Loucy (cell line): ENCODE measurements at regions not wholly inside any gene's neighbourhood (a gene's known extent, or its start where the extent isn't known, plus 50 kb on each side); places are given as distances from the start of the nearest gene placed in this dataset.

Experiments
- H2AFZ ChIP-seq: fragments of 200-600 bp; sonication (generic); 2 replicates; pipeline ENCODE4 v1.6.0; 2016; ENCODE audit warnings: antibody characterized with exemption, mild to moderate bottlenecking, low read length, moderate library complexity
- H3F3A ChIP-seq: fragments of 200-600 bp; 2 replicates; pipeline ENCODE4 v1.6.0; 2016; ENCODE audit warnings: antibody characterized with exemption, low read depth, mild to moderate bottlenecking
- H3K27me3 ChIP-seq: fragments of 200-600 bp; sonication (generic); 2 replicates; pipeline ENCODE4 v1.6.1; 2014; ENCODE audit warnings: low read length, mild to moderate bottlenecking; ENCODE audit not compliant: insufficient read depth, poor library complexity, severe bottlenecking
- H3K36me3 ChIP-seq: fragments of 200-600 bp; sonication (generic); 2 replicates; pipeline ENCODE4 v1.6.1; 2016; ENCODE audit warnings: low read length; ENCODE audit not compliant: insufficient read depth
- H3K4me1 ChIP-seq: fragments of 200-600 bp; sonication (generic); 2 replicates; pipeline ENCODE4 v1.5.1; 2014; ENCODE audit warnings: low read length, mild to moderate bottlenecking; ENCODE audit not compliant: insufficient read depth, poor library complexity, severe bottlenecking
- H3K4me2 ChIP-seq: fragments of 200-600 bp; sonication (generic); 2 replicates; pipeline ENCODE4 v1.6.0; 2014; ENCODE audit warnings: antibody characterized with exemption, low read length, low read depth, mild to moderate bottlenecking; ENCODE audit not compliant: poor library complexity, severe bottlenecking
- H3K4me3 ChIP-seq: fragments of 200-600 bp; sonication (generic); 2 replicates; pipeline ENCODE4 v1.5.1; 2014; ENCODE audit warnings: low read length, mild to moderate bottlenecking, mixed read lengths; ENCODE audit not compliant: poor library complexity, severe bottlenecking
- H3K79me2 ChIP-seq: fragments of 200-600 bp; sonication (generic); 2 replicates; pipeline ENCODE4 v1.6.1; 2014; ENCODE audit warnings: low read length; ENCODE audit not compliant: insufficient read depth
- H3K9ac ChIP-seq: fragments of 200-600 bp; sonication (generic); 2 replicates; pipeline ENCODE4 v1.6.0; 2014; ENCODE audit warnings: mild to moderate bottlenecking, low read depth, low read length, moderate library complexity; ENCODE audit not compliant: poor library complexity, severe bottlenecking
- H3K9me2 ChIP-seq: fragments of 200-600 bp; sonication (generic); replicated peaks from 2 replicates; pipeline ENCODE4 v1.6.1; 2016; ENCODE audit warnings: low read depth, low read length, mixed read lengths
- H3K9me3 ChIP-seq: fragments of 200-600 bp; sonication (generic); 2 replicates; pipeline ENCODE4 v1.6.1; 2014; ENCODE audit warnings: mild to moderate bottlenecking, antibody characterized with exemption, low read length, low read depth; ENCODE audit not compliant: insufficient read depth
- H4K20me1 ChIP-seq: fragments of 200-600 bp; sonication (generic); 2 replicates; pipeline ENCODE4 v1.6.0; 2014; ENCODE audit warnings: antibody characterized with exemption, low read length, mild to moderate bottlenecking; ENCODE audit not compliant: insufficient read depth, poor library complexity, severe bottlenecking
- CTCF ChIP-seq: fragments of 200-600 bp; sonication (generic); conservative IDR thresholded peaks from 2 replicates; pipeline ENCODE4 v1.5.1; 2014; ENCODE audit warnings: mild to moderate bottlenecking, antibody characterized with exemption, low read length
- EZH2phosphoT487 ChIP-seq: fragments of 200-600 bp; IDR thresholded peaks from 2 replicates; pipeline ENCODE4 v1.6.1; 2018; ENCODE audit warnings: antibody characterized with exemption, mild to moderate bottlenecking, moderate library complexity, borderline replicate concordance

- Histone ChIP-seq H3K79me2 (no peaks in the 10 kb centered on the region), H4K20me1 (no peaks in the 10 kb centered on the region), H3K4me3 (no peak overlapping the region), H3K9ac (no peak overlapping the region), H3F3A (no peaks in the 10 kb centered on the region), H3K9me2 (no peaks in the 10 kb centered on the region), H3K36me3 (no peaks in the 10 kb centered on the region), H3K9me3 (no peaks in the 10 kb centered on the region), H3K27me3 (no peaks in the 10 kb centered on the region), H3K4me2 (no peak overlapping the region), H2AFZ (no peak overlapping the region), H3K4me1 (no peaks in the 10 kb centered on the region)
- TF ChIP-seq EZH2phosphoT487 (no peak), CTCF (no peak)
These were observed 230.9 kb downstream of the BTG1 start for GRCh38 chr12:91914701-91915100.

- no peak overlapping the region for H3K4me2 ChIP-seq
- TF ChIP-seq CTCF (no peak), EZH2phosphoT487 (no peak)
These were observed 232.0 kb downstream of the BTG1 start for GRCh38 chr12:91913651-91914050.

GRCh38 chr12:91913124-91913523 lies 232.5 kb downstream of the BTG1 start:
- H3K36me3 ChIP-seq: no peaks in the 10 kb centered on the region
- no peaks in the 10 kb centered on the region for H3K27me3 ChIP-seq
- no peaks in the 10 kb centered on the region for H3K9me2 ChIP-seq
- no peak overlapping the region for H3K4me2 ChIP-seq
- H3K4me3 ChIP-seq: no peak overlapping the region
- H3K79me2 ChIP-seq: no peaks in the 10 kb centered on the region
- TF ChIP-seq EZH2phosphoT487 (no peak), CTCF (no peak)
- H3K4me1 ChIP-seq: no peaks in the 10 kb centered on the region
- no peaks in the 10 kb centered on the region for H3K9me3 ChIP-seq
- no peak overlapping the region for H3K9ac ChIP-seq
- no peaks in the 10 kb centered on the region for H4K20me1 ChIP-seq
- H2AFZ ChIP-seq: no peak overlapping the region
- H3F3A ChIP-seq: no peaks in the 10 kb centered on the region

More at GRCh38 chr12:91913651-91914050, 232.0 kb downstream of the BTG1 start:
- Histone ChIP-seq H4K20me1 (no peaks in the 10 kb centered on the region), H3K27me3 (no peaks in the 10 kb centered on the region), H3F3A (no peaks in the 10 kb centered on the region), H3K9me2 (no peaks in the 10 kb centered on the region), H3K9ac (no peak overlapping the region), H3K4me3 (no peak overlapping the region), H3K36me3 (no peaks in the 10 kb centered on the region), H2AFZ (no peak overlapping the region), H3K9me3 (no peaks in the 10 kb centered on the region), H3K79me2 (no peaks in the 10 kb centered on the region), H3K4me1 (no peaks in the 10 kb centered on the region)
